ENCODE measurements at regions not wholly inside any gene's neighbourhood (a gene's known extent, or its start where the extent isn't known, plus 50 kb on each side); places are given as distances from the start of the nearest gene placed in this dataset.
"Not testable (repeated sequence)": the region's sequence is repeated elsewhere in the genome, so short reads cannot be mapped to it uniquely, and the experiment has no call there.

- not testable (repeated sequence) for DNase-seq
These were observed 241.1 kb downstream of the TFEC start for GRCh38 chr7:115789473-115789872.

- peak; percentile 42 for DNase-seq
These were observed 247.7 kb downstream of the TFEC start for GRCh38 chr7:115782696-115783490.

GRCh38 chr7:115779561-115779960 lies 251.0 kb downstream of the TFEC start:
- no peak for DNase-seq

GRCh38 chr7:115775981-115776380 lies 254.6 kb downstream of the TFEC start:
- DNase-seq = no peak

DNA sequence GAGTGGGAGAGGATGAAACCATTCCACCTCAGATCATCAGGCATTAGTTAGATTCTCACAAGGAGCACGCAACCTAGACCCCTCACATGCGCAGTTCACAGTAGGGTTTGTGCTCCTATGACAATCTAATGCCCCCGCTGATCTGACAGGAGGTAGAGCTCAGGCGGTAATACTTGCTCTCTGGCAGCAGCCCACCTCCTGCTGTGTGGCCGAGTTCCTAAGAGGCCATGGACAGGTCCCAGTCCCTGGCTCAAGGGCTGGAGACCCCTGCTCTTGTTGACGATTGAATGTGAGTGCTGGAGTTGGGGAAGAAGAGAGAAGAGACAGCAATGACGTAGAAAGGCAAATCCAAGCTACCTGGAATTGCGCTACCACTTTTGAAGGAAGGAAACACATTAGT lies 267.2 kb downstream of the TFEC start:
- DNase-seq = no peak

DNA sequence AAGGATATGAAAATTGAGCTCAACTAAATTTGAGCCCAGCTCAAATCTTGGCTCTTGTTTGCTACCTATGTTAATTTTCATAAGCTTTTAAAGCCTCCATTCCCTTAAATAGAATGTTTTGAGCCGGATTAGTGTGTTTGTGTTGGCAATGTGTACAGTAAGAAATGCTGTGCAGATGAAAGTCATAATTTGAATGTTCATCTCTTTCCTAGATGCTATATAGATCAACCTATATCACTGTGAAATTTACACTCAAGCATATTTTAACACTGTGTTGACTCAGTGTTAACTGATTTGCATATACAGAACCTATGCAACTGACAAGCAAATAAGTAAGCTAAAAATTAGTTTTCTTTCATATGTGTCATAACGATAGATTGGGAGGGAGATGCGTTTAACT lies 272.5 kb downstream of the TFEC start:
- no peak for DNase-seq

- no peak for DNase-seq
These were observed 276.3 kb downstream of the TFEC start for GRCh38 chr7:115754226-115754625.

DNA sequence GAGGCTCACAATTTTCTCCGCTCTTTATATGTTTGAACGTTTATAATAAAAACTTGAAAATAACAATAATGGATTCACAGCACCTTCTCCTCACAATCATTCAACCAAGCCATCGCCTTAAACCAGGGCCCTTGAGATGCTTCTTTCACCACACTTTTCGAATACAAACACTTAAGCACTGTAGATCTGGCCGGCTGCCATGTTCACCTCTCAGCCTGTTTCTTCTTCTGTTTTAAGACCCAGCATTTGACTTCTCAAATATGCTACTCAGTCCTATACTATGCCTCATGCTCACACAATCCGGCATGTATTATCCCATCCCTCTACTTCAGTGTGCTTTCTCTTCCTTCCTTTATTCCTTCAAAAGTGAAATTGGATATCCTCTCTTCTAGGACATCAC lies 280.6 kb downstream of the TFEC start:
- DNase-seq = peak; percentile 16

DNA sequence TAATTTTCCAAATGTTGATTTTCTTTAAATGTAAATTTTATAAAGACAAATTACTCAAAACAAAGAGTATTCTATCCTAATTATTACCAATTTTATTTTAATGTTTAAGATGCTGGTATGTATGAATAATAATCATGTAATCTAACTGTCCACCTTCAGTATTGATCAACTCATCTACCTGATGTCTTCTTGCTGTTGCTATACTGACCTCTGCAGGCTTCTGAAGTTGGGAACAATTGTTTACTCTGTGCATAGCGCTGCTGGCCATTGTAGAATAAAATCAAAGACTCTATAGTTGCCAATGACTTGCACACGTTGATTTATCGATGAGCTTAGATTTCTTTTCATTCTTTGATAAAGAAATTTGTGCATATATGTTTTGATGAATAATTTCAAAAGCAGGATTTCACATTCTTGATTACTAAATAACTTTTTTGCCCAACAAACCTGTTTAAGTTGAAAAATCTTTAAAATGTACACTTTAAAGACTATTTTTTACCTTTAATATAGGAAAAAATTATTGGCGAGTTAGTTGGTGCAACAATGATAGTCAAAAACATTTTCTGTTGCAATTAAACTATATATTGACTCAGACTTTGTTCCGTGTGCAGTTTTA lies 282.3 kb downstream of the TFEC start:
- DNase-seq = no peak

- DNase-seq = no peak
These were observed 283.4 kb downstream of the TFEC start for GRCh38 chr7:115747174-115747573.

- no peak for DNase-seq
These were observed 290.5 kb downstream of the TFEC start for GRCh38 chr7:115740043-115740442.

GRCh38 chr7:115734641-115735040 lies 295.9 kb downstream of the TFEC start:
- no peak for DNase-seq

DNA sequence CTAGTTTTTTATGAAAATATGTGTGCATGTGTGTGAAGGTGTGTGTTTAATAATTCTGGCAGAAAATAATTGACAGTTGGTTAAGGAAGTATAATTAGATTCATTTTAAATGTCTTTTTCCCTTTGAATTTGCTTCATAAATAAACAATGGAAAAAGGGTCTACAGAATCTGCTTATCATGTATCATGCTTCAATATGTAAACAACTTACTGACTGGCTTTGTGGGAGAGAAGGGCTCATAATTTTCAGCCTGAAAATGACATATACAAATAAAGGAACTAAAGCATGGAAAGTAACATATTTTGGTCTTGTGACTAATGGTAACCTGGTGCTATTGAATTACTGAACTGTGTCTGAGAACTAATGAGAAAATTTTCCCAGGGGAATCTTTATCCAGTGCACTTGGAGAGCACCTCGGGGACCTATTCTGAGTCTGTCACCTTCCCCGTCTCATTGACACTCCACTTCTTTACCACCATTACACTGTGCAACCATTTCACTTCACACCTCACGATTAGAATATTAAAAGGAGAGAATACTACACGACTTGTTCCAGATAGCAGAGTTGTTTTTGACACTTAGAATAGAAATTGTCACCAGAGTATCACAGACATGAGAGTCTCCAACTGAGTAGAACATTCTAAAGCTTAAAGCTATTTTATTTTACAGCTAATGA lies 298.6 kb downstream of the TFEC start:
- no peak for DNase-seq

- no peak for DNase-seq
These were observed 302.0 kb downstream of the TFEC start for GRCh38 chr7:115728518-115728917.

DNA sequence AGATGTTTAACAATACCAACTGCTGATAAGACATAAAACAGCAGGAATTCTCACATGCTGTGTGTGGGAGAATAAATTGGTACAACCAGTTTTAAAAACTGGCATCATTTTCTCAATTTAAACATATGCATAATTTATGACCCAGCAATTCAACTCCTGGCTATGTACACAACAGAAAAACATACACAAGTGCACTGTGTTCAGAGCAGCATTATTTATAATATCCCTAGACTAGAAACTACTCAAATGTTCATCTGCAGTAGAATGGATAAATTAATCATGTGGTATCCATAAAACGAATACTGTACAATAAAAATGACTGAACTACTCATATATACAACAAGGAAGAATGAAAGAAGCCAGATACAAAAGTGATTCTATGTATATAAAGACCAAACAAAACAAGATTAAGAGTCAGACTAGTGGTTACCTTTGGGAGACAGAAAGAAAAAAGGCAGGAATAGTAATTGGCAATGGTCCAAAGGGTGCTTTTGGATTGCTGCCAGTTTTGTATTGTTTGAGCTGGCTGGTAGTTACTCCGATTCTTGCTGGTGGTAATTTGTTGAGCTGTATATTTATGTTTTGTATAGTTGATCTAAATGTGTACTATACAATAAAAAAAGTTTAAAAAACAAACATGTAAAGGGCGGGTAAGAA lies 306.0 kb downstream of the TFEC start:
- peak; percentile 96 for DNase-seq

- no peak for DNase-seq
These were observed 308.1 kb downstream of the TFEC start for GRCh38 chr7:115722302-115722977.

GRCh38 chr7:115721293-115722217 lies 309.0 kb downstream of the TFEC start:
- DNase-seq = no peak

DNA sequence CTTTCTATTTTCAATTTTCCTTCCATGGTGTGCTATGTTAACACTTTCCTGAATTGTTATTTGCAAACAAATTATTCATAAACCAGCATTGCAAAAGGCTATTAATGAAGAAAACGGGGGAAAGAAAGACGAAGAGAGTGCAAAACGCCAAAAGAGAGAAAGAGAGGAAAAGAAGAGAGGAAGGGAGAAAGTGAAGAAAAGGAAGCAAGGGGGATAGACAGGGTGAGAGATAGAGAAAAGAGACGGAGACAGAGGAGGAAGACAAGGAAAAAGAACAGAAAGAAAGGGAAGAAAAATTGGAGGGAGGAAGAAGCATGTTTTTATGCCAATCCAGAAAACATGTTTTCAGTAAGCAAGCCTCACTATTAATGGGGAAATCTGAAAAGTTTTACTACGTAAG lies 310.6 kb downstream of the TFEC start:
- DNase-seq = no peak

DNA sequence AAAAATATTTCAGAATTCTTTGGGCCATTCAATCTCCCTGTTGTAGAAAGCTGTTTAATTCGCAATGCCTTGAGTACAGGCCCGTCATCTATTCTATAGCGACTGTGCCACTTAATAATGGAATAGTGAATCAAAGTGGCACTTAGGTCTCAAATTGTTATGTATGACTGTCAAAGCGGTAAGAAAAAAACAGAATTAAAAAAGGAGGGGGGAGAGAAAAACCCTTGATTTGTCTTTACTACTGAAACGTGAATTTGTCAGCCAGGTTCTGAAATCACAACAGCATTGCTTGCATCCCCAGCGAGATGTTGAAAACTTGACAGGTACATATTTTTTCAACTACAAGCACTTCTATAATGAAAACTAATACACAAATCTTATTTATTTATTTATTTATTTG lies 320.9 kb downstream of the TFEC start:
- DNase-seq = no peak

- DNase-seq = no peak
These were observed 322.6 kb downstream of the TFEC start for GRCh38 chr7:115708013-115708341.

GRCh38 chr7:115707258-115708012 lies 323.1 kb downstream of the TFEC start:
- peak; percentile 50 for DNase-seq

All from NCI-H2029 treated with DMSO at 0.1 percent for 48 hours (cell line).